IPS DF 4.7 (cell line): ENCODE measurements at regions not wholly inside any gene's neighbourhood (a gene's known extent, or its start where the extent isn't known, plus 50 kb on each side); places are given as distances from the start of the nearest gene placed in this dataset.

Experiments used
- DNase-seq: peaks from one replicate; pipeline ENCODE4 v3.0.0-alpha.2; 2013; ENCODE audit warnings: low spot score; ENCODE audit errors: extremely low read depth

DNA sequence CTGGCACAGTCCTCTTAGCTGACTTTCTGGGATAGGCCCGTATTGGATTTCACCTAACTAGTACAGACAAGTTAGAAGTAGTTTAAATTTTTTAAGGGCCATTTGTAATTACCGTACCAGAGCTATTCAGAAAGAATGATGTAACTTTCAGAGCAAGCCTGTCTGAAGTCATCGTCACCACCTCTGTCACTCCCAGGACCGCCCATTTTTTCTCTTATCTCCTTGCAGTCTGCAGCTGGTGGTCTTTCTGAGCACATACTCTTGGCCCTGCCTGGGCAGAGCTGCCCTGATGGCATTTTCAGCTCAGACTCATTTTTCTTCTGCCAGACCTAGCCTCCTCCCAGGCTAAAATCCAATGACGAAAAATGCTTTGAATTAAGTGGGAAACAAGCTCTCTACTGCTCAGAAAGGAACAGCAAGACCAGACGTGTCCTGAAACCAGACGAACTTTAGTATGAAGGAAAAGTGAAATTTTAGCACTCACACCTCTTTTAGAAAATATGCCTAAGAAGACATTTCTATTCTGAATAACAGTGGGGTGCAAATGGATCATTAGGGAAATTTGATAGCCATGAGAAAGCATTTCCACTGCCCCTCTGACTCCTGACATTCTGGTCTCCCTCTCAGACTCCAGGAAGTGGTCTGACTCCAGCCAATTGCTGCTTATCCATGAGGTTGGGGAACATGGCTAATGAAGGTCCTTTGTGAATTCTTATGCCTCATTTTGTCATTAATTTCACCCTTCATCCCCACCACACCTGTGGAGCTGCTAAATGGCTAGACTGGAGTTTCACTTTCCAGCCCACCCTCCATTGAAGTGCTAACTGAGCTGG, 162.4 kb upstream of the GYPA start:
- DNase-seq: no peak

DNA sequence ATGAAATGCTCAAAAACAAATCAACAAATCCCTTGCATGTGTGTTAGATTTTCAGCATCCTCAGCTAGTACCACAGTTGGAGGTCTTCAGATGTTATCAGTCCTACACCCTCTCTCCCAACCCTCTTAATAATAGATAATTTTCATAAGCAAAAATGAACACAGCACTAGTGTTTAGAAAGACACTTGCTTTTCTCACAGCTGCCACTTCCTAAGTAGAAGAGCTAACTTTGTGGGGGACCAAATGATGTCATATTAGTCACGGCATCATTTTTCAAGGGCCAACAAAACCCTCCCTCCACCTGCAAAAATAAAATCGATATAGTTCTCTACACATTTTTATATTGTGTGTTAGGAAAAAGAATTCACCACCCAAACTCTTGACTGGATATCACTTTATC, 163.5 kb upstream of the GYPA start:
- DNase-seq: no peak

GRCh38 chr4:144310535-144310934, 170.0 kb upstream of the GYPA start:
- DNase-seq: no peak

- DNase-seq: no peak
Observed at GRCh38 chr4:144313370-144313769, 172.9 kb upstream of the GYPA start.

- DNase-seq: no peak
Observed at GRCh38 chr4:144316869-144317268, 176.4 kb upstream of the GYPA start.

- DNase-seq: no peak
Observed at GRCh38 chr4:144318797-144319196, 178.3 kb upstream of the GYPA start.

DNA sequence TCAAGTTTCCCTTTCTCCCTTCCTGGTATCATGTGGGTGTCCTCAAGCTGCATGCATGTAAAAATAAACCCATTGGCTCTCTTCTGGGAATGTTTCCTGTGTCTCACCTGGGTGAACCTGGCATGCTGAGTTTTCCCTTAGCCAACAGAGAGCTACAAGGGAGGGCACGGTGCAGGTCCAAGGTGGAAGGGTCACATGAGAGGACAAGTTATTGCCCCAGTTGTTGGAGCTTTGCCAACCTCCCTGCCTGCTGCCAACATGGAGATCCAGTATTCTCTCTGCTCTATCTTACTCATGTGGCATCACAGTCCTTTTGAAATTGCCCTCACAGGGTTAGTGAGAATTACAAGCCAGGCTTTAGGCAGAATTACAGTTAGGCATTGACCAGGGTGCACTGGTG, 196.1 kb upstream of the GYPA start:
- no peak for DNase-seq

DNA sequence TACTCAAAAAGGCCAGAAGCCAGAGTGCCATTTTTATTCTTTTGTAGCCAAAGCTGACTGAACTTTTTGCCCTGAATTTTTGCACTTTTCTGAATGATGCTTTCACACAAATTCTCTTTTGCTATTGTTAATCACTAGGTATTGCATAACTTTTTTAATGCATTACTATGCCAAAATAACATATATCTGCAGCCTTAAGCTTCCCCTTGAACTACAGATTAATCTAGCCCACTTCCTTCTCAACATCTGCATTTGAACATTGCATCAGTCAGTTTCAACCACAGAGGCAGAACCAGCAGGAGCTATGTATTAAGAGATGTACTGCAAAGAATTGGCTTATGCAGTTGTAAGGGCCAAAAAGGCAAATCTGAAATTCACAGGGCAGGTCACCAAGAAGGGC, 197.6 kb upstream of the GYPA start:
- DNase-seq: no peak

DNA sequence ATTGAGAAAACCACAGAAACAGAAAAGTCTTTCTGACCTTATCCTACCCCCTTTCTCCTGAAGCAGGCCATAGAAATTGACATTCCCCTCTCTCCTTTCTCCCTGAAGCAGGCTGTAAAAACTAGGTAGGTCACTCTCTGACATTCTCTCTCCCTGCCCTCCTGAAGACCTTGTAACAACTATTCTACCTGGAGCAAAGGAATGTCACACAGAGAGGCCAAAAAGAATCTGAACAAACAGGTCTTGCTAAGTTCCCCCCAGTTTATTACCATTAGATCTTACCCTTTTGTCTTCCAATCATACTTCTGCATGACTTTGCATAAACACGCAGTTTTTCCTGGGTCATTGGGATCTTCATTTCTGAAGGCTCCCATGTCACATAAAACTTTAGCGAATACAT, 198.3 kb upstream of the GYPA start:
- no peak for DNase-seq

- DNase-seq: no peak
Observed at GRCh38 chr4:144340931-144341330, 200.4 kb upstream of the GYPA start.

DNA sequence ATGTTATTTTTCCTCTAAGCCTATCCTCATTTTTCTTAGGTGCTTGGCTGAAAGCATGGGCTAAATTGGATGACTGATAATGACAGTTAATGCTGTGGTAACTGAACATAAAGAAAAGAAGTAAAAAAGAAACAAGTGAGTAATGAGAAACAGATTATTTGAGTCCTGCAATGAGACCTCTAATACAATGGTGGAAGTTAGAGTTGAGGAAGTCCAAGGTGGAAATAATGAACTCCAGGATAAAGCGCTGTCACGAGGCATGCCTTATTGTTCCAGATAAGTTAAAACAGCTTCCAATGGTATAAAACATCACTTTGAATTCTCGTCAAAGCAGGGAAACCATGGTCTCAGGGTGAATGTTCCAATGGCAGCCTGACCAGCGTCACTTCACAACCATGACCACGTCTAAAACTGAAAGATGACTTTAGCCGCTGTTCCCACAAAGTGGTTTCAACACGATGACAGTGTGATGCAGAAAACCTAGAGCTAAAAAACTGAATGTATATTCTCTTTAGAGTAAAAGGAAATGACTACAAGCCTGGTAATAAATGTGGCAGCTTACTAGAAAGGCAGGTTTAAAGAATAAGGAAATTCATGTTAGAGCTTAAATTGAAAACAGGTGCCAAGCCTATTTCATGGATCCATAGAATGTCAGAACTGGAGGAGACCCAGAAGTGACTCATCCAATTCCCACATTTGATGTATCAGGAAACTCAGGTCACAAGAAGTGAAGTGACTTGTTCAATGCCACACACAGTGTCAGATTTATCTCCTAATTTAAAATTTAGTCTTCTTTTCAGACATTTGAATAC, 202.6 kb upstream of the GYPA start:
- DNase-seq: no peak

GRCh38 chr4:144347121-144347520, 206.6 kb upstream of the GYPA start:
- DNase-seq: no peak

DNA sequence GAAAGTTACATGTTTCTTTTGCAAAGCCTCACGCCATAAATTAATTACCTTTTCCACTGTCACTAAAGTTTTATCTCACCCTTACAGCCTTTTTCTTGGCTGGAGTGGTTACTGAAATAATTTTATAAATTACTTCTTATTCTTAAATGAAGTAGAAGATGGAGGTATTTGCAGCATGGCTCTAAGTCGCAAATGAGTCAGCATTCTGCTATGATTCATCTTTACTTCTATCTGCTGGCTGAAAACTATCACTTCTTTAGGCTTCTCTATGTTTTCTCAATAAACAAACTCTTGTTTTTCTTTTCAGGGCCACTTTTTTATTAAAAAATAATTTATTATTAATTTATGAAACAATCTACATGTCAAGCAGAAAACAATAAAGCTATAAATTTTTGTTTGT, 210.2 kb upstream of the GYPA start:
- no peak for DNase-seq

GRCh38 chr4:144351306-144351705, 210.8 kb upstream of the GYPA start:
- no peak for DNase-seq

DNA sequence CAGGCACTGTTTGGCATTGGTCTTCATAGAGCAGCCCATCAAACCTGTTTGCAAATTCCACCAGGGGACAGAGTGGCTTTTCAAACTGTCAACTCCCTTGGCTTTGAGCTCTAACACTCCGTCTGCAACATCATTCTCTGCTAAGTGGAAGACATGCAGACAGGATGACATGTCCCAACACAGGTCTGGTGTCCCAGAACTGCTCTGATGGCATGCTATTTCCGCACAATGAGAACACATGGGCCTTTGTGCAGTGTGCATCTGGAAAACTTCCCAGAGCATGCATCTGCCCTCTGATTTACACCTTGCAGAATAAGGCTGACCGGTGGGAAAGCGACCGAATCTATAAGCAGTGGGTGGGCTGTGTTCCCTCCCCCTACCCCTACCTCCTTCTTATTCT, 212.8 kb upstream of the GYPA start:
- no peak for DNase-seq

DNA sequence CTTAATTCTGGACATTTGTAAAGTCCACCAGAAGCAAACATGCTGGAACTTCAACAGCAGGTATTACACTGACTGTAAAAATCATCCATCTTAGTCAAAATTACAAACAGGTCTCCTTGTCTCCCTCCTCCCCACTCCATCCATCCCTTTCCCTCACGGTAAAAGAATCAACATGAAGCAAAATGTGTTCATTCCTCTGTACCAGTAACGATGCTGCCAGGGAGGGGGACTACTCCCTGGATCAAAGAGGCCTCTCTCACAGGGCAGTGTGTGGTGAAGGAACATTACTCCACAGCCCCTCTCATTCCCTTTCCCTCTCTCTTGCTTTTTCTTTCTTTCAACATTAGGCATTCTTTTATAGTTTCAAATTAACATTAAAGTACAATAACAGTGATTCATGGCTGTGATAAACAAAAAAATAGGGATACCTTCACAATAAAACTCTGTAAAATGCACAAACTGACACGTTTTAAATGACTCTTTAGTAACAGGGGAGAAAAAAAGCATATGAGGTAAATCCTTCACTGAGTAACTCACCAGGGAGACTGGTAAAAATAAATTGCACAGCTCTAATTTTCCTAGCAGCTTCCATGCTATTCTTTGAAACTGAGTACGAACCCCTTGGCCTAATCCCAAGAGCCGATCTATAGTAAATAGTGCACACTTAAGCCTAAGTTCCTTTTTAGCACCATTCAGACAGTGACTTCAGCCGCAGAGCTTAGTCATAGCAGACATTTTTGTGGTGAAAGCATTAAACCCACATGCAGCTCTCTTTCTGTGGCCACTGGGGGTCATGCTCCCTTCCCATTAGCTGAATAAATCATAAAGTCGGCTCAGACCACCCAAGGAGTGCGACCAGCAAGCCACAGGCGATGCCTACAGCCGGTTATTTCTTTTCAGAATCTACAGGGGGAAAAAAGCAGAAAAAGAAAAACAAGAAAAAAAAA, 215.6 kb upstream of the GYPA start:
- DNase-seq: no peak

DNA sequence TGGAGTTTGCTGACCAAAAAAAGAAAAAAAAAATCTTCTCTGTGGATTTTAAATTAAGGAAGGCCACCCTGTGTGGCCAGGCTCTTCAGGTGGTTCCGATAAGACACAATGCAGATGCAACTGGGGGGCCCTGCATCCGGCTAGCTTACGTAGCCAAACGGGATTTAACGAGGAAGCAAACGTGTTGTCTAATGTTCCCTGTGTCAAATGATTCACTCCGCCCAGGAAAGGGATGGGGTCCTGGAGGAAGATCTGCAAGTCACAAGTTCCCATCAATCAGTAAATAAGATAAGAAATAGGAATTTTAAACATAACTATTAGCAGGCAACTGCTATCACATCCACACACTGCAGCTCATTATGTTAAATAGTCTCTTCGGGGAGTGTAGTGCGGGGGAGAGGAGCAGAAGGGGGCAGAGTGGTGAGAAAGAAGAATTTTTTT, 216.4 kb upstream of the GYPA start:
- no peak for DNase-seq

GRCh38 chr4:144357975-144358374, 217.5 kb upstream of the GYPA start:
- no peak for DNase-seq

GRCh38 chr4:144360146-144360793, 219.8 kb upstream of the GYPA start:
- DNase-seq: no peak

- no peak for DNase-seq
Observed at GRCh38 chr4:144362366-144362765, 221.8 kb upstream of the GYPA start.

- DNase-seq: no peak
Observed at GRCh38 chr4:144363890-144364289, 223.4 kb upstream of the GYPA start.
